Suppressor macrophage (primary cell): ENCODE measurements at regions not wholly inside any gene's neighbourhood (a gene's known extent, or its start where the extent isn't known, plus 50 kb on each side); places are given as distances from the start of the nearest gene placed in this dataset.

Source experiments
- DNase-seq, 4 experiments: peaks; one replicate each; pipeline ENCODE4 v3.0.0-alpha.2; 2020 to 2022

DNA sequence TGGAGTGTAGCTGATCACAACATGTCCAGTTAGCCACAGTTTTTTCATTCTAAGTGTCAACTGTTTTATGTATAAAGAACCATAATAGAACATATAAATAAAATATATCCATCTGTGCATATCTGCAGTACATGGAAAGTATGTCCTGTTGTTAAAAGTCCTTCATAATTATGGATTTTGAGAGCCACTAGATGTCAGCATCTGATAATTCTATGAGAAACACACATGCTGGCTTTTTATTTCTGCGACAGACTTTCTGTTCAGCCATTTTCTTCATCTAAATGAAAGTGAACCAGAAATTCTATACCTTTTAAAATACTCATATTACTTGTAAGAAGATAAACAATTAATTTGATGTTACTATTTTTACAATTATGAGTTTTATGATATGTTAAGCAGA, 251.5 kb downstream of the GPM6A start:
- no peak for DNase-seq

- no peak for DNase-seq
These were observed 250.4 kb downstream of the GPM6A start for GRCh38 chr4:175561696-175562095.

DNA sequence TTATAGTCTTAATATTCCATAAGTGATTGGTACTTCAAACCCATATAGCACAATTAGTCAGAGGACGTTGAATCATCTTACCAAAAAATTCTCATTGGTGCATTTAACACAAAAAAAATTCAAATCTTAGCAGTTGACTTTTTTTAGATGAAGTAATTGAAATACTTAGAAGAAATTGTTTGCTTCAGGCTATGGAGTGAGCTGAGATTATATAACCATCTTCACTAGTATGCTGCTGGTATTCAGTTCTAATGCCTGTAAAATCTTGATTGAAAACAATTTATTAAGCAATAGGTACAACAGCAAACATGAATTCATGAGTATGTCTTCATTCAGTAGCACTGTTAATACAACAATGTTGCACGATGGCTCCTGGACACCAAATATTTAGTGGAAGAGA, 250.0 kb downstream of the GPM6A start:
- no peak for DNase-seq

DNA sequence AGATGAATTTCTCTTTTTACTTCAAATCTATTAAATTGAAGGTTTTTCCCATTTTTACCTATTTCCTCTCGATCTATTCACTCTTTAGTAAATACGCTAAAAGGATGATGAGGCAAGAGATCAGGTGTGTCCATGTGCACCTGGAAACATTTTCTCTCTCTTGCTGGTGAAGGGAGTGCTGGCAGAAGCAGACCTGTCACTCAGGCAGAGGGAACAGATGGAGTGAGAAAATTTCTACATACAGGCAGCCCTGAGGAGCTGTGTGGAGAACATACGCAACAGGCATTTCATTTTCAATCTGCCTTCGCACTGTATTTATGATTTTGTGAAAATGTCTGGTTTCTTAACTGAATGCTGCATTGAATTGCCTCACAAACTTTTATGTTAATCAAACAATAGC, 249.5 kb downstream of the GPM6A start:
- DNase-seq = no peak
